PC-3 (cell line): ENCODE measurements at regions not wholly inside any gene's neighbourhood (a gene's known extent, or its start where the extent isn't known, plus 50 kb on each side); places are given as distances from the start of the nearest gene placed in this dataset.

ENCODE experiments used
- ATAC-seq: fragments of 200-7000 bp; cut with Tn5 transposase; 2 replicates; pipeline ENCODE4 v1.9.1; 2020; ENCODE audit warnings: mild to moderate bottlenecking, moderate library complexity
- BruUV-seq: library from RNA; stranded (reverse); fragments of 400-500 nt; replicated peaks from 2 replicates; lab custom pipeline; 2021; lab: Mats Ljungman, UMichigan
- CTCF ChIA-PET: fragments of 300-600 bp; sonication (Branson Sonifier 250); formaldehyde crosslinking; loops from one replicate; lab custom pipeline; 2022; ENCODE audit warnings: antibody characterized with exemption; lab: Charles Lee
- POLR2A ChIA-PET: fragments of 300-600 bp; sonication (Branson Sonifier 250); formaldehyde crosslinking; loops from one replicate; lab custom pipeline; 2022; ENCODE audit warnings: antibody characterized with exemption; ENCODE audit not compliant: unreplicated experiment; lab: Charles Lee
- DNase-seq: peaks from one replicate; pipeline ENCODE4 v3.0.0-alpha.2; 2015
- H2AFZ ChIP-seq: fragments of 300-600 bp; sonication (generic); 2 replicates; pipeline ENCODE4 v1.6.0; 2016; ENCODE audit warnings: antibody characterized with exemption, low read length
- H3F3A ChIP-seq: fragments of 300-600 bp; sonication (generic); one replicate; pipeline ENCODE4 v1.6.0; 2017; ENCODE audit warnings: antibody characterized with exemption, low read length, control low read depth, mild to moderate bottlenecking; ENCODE audit not compliant: unreplicated experiment
- H3K27ac ChIP-seq: fragments of 300-600 bp; sonication (generic); 2 replicates; pipeline ENCODE4 v1.5.1; 2016; ENCODE audit warnings: mild to moderate bottlenecking, low read length
- H3K27me3 ChIP-seq: fragments of 300-600 bp; sonication (generic); 2 replicates; pipeline ENCODE4 v1.6.1; 2016; ENCODE audit warnings: low read length, mixed read lengths
- H3K36me3 ChIP-seq: fragments of 300-600 bp; sonication (generic); 2 replicates; pipeline ENCODE4 v1.6.1; 2016; ENCODE audit warnings: low read depth, mixed run types, low read length, mixed read lengths
- H3K4me1 ChIP-seq: fragments of 300-600 bp; sonication (generic); 2 replicates; pipeline ENCODE4 v1.5.1; 2016; ENCODE audit warnings: low read length; ENCODE audit not compliant: insufficient read depth
- H3K4me2 ChIP-seq: fragments of 300-600 bp; sonication (generic); 2 replicates; pipeline ENCODE4 v1.6.0; 2016; ENCODE audit warnings: low read length
- H3K4me3 ChIP-seq: fragments of 300-600 bp; sonication (generic); 2 replicates; pipeline ENCODE4 v1.5.1; 2016; ENCODE audit warnings: mild to moderate bottlenecking, low read length, mixed read lengths
- H3K79me2 ChIP-seq: fragments of 300-600 bp; sonication (generic); 2 replicates; pipeline ENCODE4 v1.6.1; 2017; ENCODE audit warnings: low read length, mixed read lengths
- H3K9ac ChIP-seq: fragments of 300-600 bp; sonication (generic); 2 replicates; pipeline ENCODE4 v1.6.0; 2016; ENCODE audit warnings: mild to moderate bottlenecking, low read length
- H3K9me2 ChIP-seq: fragments of 300-600 bp; sonication (generic); replicated peaks from 2 replicates; pipeline ENCODE4 v1.6.1; 2016; ENCODE audit warnings: mixed run types, low read length, mixed read lengths
- H3K9me3 ChIP-seq: fragments of 300-600 bp; sonication (generic); 2 replicates; pipeline ENCODE4 v1.6.1; 2016; ENCODE audit warnings: low read length, mixed read lengths
- H4K20me1 ChIP-seq: fragments of 300-600 bp; sonication (generic); 2 replicates; pipeline ENCODE4 v1.6.1; 2016; ENCODE audit warnings: low read length, mixed read lengths
- CTCF ChIP-seq: fragments of 300-600 bp; sonication (generic); conservative IDR thresholded peaks from 2 replicates; pipeline ENCODE4 v1.5.1; 2017; ENCODE audit warnings: antibody characterized with exemption, low read depth, mild to moderate bottlenecking, low read length
- EZH2 ChIP-seq: fragments of 300-600 bp; sonication (generic); IDR thresholded peaks from one replicate; pipeline ENCODE4 v1.6.1; 2017; ENCODE audit warnings: antibody characterized with exemption, mild to moderate bottlenecking, low read length; ENCODE audit not compliant: unreplicated experiment
- EZH2phosphoT487 ChIP-seq: fragments of 300-600 bp; sonication (generic); IDR thresholded peaks from 2 replicates; pipeline ENCODE4 v1.6.1; 2018; ENCODE audit warnings: mild to moderate bottlenecking, antibody characterized with exemption, low read length, borderline replicate concordance
- intact Hi-C: fragments of 100-400 bp; cut with micrococcal nuclease; formaldehyde crosslinking; loops from 2 replicates; pipeline ENCODE4 v1.9.0; 2023

DNA sequence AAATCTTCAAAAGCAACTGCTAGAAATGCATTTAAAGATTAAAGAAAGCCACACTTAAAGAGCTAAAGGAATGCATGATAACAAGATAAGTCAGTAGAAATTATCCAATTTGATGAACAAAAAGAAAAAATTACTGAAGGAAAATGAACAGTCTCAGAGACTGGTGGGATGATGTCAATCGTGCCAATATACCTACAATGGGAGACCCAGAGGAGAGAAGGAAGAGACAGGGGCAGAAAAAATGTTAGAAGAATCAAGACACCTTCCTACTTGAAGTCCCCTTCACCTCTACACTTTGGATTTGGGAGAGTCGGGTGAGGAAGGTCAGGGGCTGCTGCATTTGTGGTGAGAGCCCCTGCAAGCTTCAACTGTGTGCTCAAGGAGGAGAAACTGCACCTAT is 216.3 kb downstream of the BUD13 start:
- ChIA-PET POLR2A (no interaction called here), CTCF (no interaction called here)
- H2AFZ ChIP-seq = no peak overlapping the region
- H3K4me1 ChIP-seq = no peaks in the 10 kb centered on the region
- H3K4me2 ChIP-seq = no peak overlapping the region
- ATAC-seq (no peak), DNase-seq (no peak)
- no TSS peak for BruUV-seq
- intact Hi-C loops = no loop called here
- no peak for TF ChIP-seq CTCF
- peaks cover 61% of the 10 kb centered on the region for H3K27me3 ChIP-seq
- no peaks in the 10 kb centered on the region for H3F3A ChIP-seq
- no peaks in the 10 kb centered on the region for H3K36me3 ChIP-seq
- no peaks in the 10 kb centered on the region for H4K20me1 ChIP-seq
- no peaks in the 10 kb centered on the region for H3K79me2 ChIP-seq
- H3K9me2 ChIP-seq = no peaks in the 10 kb centered on the region
- no peak overlapping the region for H3K4me3 ChIP-seq
- no peak overlapping the region for H3K27ac ChIP-seq
- H3K9me3 ChIP-seq = no peaks in the 10 kb centered on the region
- no peak overlapping the region for H3K9ac ChIP-seq

DNA sequence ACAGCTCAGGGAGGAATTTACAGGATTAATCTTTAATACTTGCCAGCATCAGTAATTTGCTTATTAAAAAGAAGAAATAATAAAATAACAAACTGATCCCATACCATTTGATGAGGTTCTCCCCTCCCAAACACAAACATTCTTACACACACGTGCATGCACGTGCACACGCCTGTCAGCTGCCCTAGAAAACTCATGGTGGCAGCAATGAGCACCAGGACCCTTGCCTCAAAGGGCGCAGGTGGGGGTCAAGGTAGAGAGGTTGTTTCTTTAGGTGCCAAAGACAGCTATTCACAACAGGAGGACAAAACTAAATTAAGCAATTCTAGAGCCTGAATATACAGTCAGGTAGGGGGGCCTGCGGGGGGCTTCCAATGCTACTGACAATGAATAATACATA is 219.3 kb downstream of the BUD13 start:
- Histone ChIP-seq H3K4me2 (no peak overlapping the region), H3K27ac (no peak overlapping the region), H4K20me1 (no peaks in the 10 kb centered on the region), H3K27me3 (peaks cover 42% of the 10 kb centered on the region), H3K36me3 (no peaks in the 10 kb centered on the region), H2AFZ (no peak overlapping the region), H3K9ac (no peak overlapping the region), H3K9me3 (no peaks in the 10 kb centered on the region), H3K4me3 (no peak overlapping the region), H3K4me1 (no peaks in the 10 kb centered on the region), H3K9me2 (no peaks in the 10 kb centered on the region), H3F3A (no peaks in the 10 kb centered on the region), H3K79me2 (no peaks in the 10 kb centered on the region)
- no peak for ATAC-seq
- intact Hi-C loops = no loop called here
- DNase-seq = no peak
- BruUV-seq = no TSS peak
- CTCF ChIA-PET = no interaction called here
- POLR2A ChIA-PET = no interaction called here
- TF ChIP-seq EZH2phosphoT487 = no peak
- no peak for TF ChIP-seq EZH2
- 0 out of 2 replicates have a peak, but pooled peaks have one; percentile 9 for TF ChIP-seq CTCF

GRCh38 chr11:116551576-116551975 is 221.2 kb downstream of the BUD13 start:
- Histone ChIP-seq H3K27me3 (peaks cover 36% of the 10 kb centered on the region), H3K27ac (no peak overlapping the region), H3K9me3 (no peaks in the 10 kb centered on the region), H3K9ac (no peak overlapping the region), H3F3A (no peaks in the 10 kb centered on the region), H3K79me2 (no peaks in the 10 kb centered on the region), H2AFZ (no peak overlapping the region), H3K4me2 (no peak overlapping the region), H4K20me1 (no peaks in the 10 kb centered on the region), H3K4me1 (no peaks in the 10 kb centered on the region), H3K4me3 (no peak overlapping the region), H3K9me2 (no peaks in the 10 kb centered on the region), H3K36me3 (no peaks in the 10 kb centered on the region)
- CTCF ChIA-PET = no interaction called here
- intact Hi-C loops = no loop called here
- no TSS peak for BruUV-seq
- TF ChIP-seq CTCF (no peak), EZH2 (no peak), EZH2phosphoT487 (no peak)
- POLR2A ChIA-PET = no interaction called here
- DNase-seq (no peak), ATAC-seq (no peak)
